Liver (tissue), 8 donors: ENCODE measurements at regions not wholly inside any gene's neighbourhood (a gene's known extent, or its start where the extent isn't known, plus 50 kb on each side); places are given as distances from the start of the nearest gene placed in this dataset.

Experiments used
- DNase-seq: peaks from one replicate; pipeline ENCODE4 v3.0.0-alpha.2; 2017; ENCODE audit warnings: low spot score
- H3K27ac ChIP-seq, 2 donors: one replicate each; pipeline ENCODE4 v1.7.0; 2013; ENCODE audit warnings: inconsistent platforms in 2 of 2, low read length in 2 of 2, control low read depth in 1 of 2, low read depth in 1 of 2, mild to moderate bottlenecking in 1 of 2
- H3K27me3 ChIP-seq, 4 donors: one replicate each; pipeline versions ENCODE4 v1.6.1 to v1.7.0; 2013; ENCODE audit warnings: low read length in 3 of 4, inconsistent platforms in 1 of 4, mild to moderate bottlenecking in 1 of 4, moderate library complexity in 1 of 4; ENCODE audit not compliant: control insufficient read depth in 4 of 4, insufficient read depth in 4 of 4
- H3K36me3 ChIP-seq, 4 donors: one replicate each; pipeline versions ENCODE4 v1.6.1 to v1.7.0; 2013; ENCODE audit warnings: low read length in 3 of 4, mild to moderate bottlenecking in 3 of 4, low read depth in 1 of 4, moderate library complexity in 1 of 4; ENCODE audit not compliant: control insufficient read depth in 4 of 4, insufficient read depth in 3 of 4
- H3K4me1 ChIP-seq, 4 donors: one replicate each; pipeline versions ENCODE4 v1.6.1 to v1.7.0; 2013; ENCODE audit warnings: low read length in 3 of 4, mild to moderate bottlenecking in 3 of 4, moderate library complexity in 1 of 4; ENCODE audit not compliant: control insufficient read depth in 4 of 4, insufficient read depth in 4 of 4
- H3K4me3 ChIP-seq, 3 donors: one replicate each; pipeline versions ENCODE4 v1.6.1 to v1.7.0; 2013; ENCODE audit warnings: low read length in 3 of 3, control low read depth in 1 of 3, low read depth in 1 of 3, mild to moderate bottlenecking in 1 of 3
- H3K9ac ChIP-seq, 2 donors: one replicate each; pipeline ENCODE4 v1.7.0; 2013; ENCODE audit warnings: low read length in 2 of 2, mild to moderate bottlenecking in 2 of 2, moderate library complexity in 2 of 2, control low read depth in 1 of 2, low read depth in 1 of 2
- H3K9me3 ChIP-seq, 4 donors: one replicate each; pipeline versions ENCODE4 v1.6.1 to v1.7.0; 2013; ENCODE audit warnings: low read length in 3 of 4; ENCODE audit not compliant: control insufficient read depth in 4 of 4
- EGR1 ChIP-seq, 2 donors: IDR thresholded peaks; 2 replicates each; pipeline ENCODE4 v1.6.1; 2016 to 2018; ENCODE audit warnings: antibody characterized with exemption in 2 of 2, low read depth in 2 of 2
- FOXA1 ChIP-seq: IDR thresholded peaks from 2 replicates; pipeline ENCODE4 v1.6.1; 2016; ENCODE audit warnings: antibody characterized with exemption
- FOXA2 ChIP-seq: IDR thresholded peaks from 2 replicates; pipeline ENCODE4 v1.6.1; 2016; ENCODE audit warnings: antibody characterized with exemption
- HNF4A ChIP-seq, 2 donors: conservative IDR thresholded peaks; 2 replicates each; pipeline ENCODE4 v1.6.1; 2016; ENCODE audit warnings: antibody characterized with exemption in 2 of 2, mild to moderate bottlenecking in 2 of 2
- HNF4G ChIP-seq: IDR thresholded peaks from 2 replicates; pipeline ENCODE4 v1.6.1; 2016; ENCODE audit warnings: antibody characterized with exemption
- JUND ChIP-seq, 2 donors: IDR thresholded peaks; 2 replicates each; pipeline ENCODE4 v1.6.1; 2016; ENCODE audit warnings: antibody characterized with exemption in 2 of 2
- NR2F2 ChIP-seq: IDR thresholded peaks from 2 replicates; pipeline ENCODE4 v1.6.1; 2016; ENCODE audit warnings: antibody characterized with exemption
- RAD21 ChIP-seq, 2 donors: IDR thresholded peaks; 2 replicates each; pipeline ENCODE4 v1.6.1; 2016; ENCODE audit warnings: antibody characterized with exemption in 2 of 2, mild to moderate bottlenecking in 2 of 2
- RXRA ChIP-seq, 2 donors: IDR thresholded peaks; 2 replicates each; pipeline ENCODE4 v1.6.1; 2017 to 2018; ENCODE audit warnings: antibody characterized with exemption in 2 of 2, mild to moderate bottlenecking in 1 of 2
- SP1 ChIP-seq: IDR thresholded peaks from 2 replicates; pipeline ENCODE4 v1.6.1; 2018; ENCODE audit warnings: antibody characterized with exemption, mild to moderate bottlenecking
- TAF1 ChIP-seq: conservative IDR thresholded peaks from 2 replicates; pipeline ENCODE4 v1.6.1; 2016; ENCODE audit warnings: antibody characterized with exemption, mild to moderate bottlenecking
- WGBS: extraction: QIAGEN DNeasy Blood & Tissue Kit; methylation state at CpG from one replicate; pipeline ENCODE4 v1.1.7; 2013; 5-methylcytosine and 5-hydroxymethylcytosine counted together
- TF ChIP-seq, protein P1 (sequence below): IDR thresholded peaks from 2 replicates; pipeline ENCODE4 v1.6.1; 2016; ENCODE audit warnings: antibody characterized with exemption
- TF ChIP-seq, protein P2 (sequence below): IDR thresholded peaks from 2 replicates; pipeline ENCODE4 v1.6.1; 2016; ENCODE audit warnings: antibody characterized with exemption, mild to moderate bottlenecking
- TF ChIP-seq, protein P3 (sequence below): fragments of 150-350 bp; IDR thresholded peaks from 2 replicates; pipeline ENCODE4 v1.5.1; 2017; ENCODE audit warnings: improper control_type of control experiment, low read depth, low read length; ENCODE audit not compliant: missing input control
- TF ChIP-seq, protein P4 (sequence below): IDR thresholded peaks from 2 replicates; pipeline ENCODE4 v1.6.1; 2016; ENCODE audit warnings: antibody characterized with exemption
- donor health status: healthy.
- donor health status: healthy.
- donor health status: healthy.
- donor health status: healthy.
- donor health status: healthy.

DNA sequence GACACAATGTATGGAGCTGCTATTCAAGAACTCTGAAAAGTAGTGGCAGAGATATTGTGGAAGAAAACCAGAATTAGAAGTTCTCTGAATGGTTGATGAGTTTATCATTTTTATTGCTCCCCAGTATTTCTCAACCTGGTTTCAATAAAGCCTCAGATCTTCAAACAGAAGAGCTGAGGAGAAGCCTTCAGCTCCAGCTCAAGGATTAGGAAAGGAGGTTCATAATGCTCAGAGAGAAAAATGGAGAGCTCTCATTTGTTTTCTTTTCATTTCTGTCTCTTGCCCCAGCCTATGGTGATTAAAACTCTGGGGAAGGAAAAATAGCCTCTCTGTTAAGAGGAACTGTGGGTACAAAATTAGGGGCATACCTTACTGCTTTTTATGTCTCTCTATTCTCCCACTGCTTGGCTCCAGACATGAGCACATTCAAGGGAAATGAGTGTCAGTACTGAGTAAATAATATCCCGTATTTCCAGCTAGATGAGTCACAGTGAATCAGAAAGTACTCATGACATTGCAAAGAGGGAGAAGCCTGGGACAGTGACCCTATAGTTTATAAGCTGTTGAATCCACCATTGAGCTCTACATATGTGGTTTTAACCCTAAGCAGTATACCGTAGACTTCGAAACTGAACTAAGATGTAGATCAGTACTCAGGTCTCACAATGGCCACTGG, 138.1 kb downstream of the EMB start:
- TF ChIP-seq JUND (IDR thresholded peaks at IDR 0.05) (no peak), RXRA (IDR thresholded peaks at IDR 0.05) (no peak), FOXA1 (no peak), HNF4G (no peak)
- TF ChIP-seq, protein P1, sequence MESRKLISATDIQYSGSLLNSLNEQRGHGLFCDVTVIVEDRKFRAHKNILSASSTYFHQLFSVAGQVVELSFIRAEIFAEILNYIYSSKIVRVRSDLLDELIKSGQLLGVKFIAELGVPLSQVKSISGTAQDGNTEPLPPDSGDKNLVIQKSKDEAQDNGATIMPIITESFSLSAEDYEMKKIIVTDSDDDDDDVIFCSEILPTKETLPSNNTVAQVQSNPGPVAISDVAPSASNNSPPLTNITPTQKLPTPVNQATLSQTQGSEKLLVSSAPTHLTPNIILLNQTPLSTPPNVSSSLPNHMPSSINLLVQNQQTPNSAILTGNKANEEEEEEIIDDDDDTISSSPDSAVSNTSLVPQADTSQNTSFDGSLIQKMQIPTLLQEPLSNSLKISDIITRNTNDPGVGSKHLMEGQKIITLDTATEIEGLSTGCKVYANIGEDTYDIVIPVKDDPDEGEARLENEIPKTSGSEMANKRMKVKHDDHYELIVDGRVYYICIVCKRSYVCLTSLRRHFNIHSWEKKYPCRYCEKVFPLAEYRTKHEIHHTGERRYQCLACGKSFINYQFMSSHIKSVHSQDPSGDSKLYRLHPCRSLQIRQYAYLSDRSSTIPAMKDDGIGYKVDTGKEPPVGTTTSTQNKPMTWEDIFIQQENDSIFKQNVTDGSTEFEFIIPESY = no peak
- TF ChIP-seq, protein P2, sequence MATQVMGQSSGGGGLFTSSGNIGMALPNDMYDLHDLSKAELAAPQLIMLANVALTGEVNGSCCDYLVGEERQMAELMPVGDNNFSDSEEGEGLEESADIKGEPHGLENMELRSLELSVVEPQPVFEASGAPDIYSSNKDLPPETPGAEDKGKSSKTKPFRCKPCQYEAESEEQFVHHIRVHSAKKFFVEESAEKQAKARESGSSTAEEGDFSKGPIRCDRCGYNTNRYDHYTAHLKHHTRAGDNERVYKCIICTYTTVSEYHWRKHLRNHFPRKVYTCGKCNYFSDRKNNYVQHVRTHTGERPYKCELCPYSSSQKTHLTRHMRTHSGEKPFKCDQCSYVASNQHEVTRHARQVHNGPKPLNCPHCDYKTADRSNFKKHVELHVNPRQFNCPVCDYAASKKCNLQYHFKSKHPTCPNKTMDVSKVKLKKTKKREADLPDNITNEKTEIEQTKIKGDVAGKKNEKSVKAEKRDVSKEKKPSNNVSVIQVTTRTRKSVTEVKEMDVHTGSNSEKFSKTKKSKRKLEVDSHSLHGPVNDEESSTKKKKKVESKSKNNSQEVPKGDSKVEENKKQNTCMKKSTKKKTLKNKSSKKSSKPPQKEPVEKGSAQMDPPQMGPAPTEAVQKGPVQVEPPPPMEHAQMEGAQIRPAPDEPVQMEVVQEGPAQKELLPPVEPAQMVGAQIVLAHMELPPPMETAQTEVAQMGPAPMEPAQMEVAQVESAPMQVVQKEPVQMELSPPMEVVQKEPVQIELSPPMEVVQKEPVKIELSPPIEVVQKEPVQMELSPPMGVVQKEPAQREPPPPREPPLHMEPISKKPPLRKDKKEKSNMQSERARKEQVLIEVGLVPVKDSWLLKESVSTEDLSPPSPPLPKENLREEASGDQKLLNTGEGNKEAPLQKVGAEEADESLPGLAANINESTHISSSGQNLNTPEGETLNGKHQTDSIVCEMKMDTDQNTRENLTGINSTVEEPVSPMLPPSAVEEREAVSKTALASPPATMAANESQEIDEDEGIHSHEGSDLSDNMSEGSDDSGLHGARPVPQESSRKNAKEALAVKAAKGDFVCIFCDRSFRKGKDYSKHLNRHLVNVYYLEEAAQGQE = no peak
- no peaks in the 10 kb centered on the region for H3K36me3 ChIP-seq
- WGBS = 79% methylated on average over 3 of the region's 3 CpGs

DNA sequence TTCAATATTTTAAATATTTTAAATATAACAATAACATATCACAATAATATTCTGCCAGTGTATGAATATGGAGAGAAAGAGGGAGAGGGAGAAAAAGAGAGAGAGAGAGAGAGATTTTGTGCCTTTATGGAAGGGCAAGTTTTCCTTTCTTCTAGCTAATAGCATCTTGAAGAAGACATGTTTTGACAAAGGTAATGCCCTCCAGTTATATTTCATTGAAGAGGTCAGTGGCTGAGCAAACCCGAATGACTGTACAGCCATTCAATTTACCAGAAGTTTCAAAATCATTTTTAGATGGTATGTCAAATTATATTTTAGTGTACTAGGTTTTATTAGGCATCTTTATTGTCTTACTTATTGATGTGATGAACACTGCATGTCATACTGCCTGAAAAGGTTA, 139.3 kb downstream of the EMB start:
- no peak overlapping the region for H3K27ac ChIP-seq
- TF ChIP-seq, protein P3, sequence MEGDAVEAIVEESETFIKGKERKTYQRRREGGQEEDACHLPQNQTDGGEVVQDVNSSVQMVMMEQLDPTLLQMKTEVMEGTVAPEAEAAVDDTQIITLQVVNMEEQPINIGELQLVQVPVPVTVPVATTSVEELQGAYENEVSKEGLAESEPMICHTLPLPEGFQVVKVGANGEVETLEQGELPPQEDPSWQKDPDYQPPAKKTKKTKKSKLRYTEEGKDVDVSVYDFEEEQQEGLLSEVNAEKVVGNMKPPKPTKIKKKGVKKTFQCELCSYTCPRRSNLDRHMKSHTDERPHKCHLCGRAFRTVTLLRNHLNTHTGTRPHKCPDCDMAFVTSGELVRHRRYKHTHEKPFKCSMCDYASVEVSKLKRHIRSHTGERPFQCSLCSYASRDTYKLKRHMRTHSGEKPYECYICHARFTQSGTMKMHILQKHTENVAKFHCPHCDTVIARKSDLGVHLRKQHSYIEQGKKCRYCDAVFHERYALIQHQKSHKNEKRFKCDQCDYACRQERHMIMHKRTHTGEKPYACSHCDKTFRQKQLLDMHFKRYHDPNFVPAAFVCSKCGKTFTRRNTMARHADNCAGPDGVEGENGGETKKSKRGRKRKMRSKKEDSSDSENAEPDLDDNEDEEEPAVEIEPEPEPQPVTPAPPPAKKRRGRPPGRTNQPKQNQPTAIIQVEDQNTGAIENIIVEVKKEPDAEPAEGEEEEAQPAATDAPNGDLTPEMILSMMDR = no peak
- no peak for TF ChIP-seq TAF1
- no peak for TF ChIP-seq HNF4A (conservative IDR thresholded peaks at IDR 0.05)
- TF ChIP-seq EGR1 (IDR thresholded peaks at IDR 0.05; ENCODE audit: low read depth in 2 of 2) = no peak
- TF ChIP-seq FOXA2 = no peak
- TF ChIP-seq, protein P4, sequence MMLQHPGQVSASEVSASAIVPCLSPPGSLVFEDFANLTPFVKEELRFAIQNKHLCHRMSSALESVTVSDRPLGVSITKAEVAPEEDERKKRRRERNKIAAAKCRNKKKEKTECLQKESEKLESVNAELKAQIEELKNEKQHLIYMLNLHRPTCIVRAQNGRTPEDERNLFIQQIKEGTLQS = no peak
- TF ChIP-seq, protein P2 = no peak
- TF ChIP-seq NR2F2 = no peak
- no peak for TF ChIP-seq SP1
- no peak for TF ChIP-seq RAD21 (IDR thresholded peaks at IDR 0.05)
- no peak for TF ChIP-seq HNF4G
- no peaks in the 10 kb centered on the region for H3K36me3 ChIP-seq
- H3K4me3 ChIP-seq = no peak overlapping the region
- H3K9ac ChIP-seq = no peak overlapping the region
- H3K9me3 ChIP-seq = no peaks in the 10 kb centered on the region
- no peaks in the 10 kb centered on the region for H3K4me1 ChIP-seq
- 17% methylated on average over 1 of the region's 1 CpG for WGBS
- DNase-seq = no peak
- H3K27me3 ChIP-seq = no peaks in the 10 kb centered on the region

More for the DNA sequence above, 138.1 kb downstream of the EMB start:
- Histone ChIP-seq H3K27me3 (no peaks in the 10 kb centered on the region), H3K27ac (no peak overlapping the region), H3K4me3 (no peak overlapping the region), H3K4me1 (no peaks in the 10 kb centered on the region), H3K9ac (no peak overlapping the region), H3K9me3 (no peaks in the 10 kb centered on the region)
- no peak for DNase-seq
